Stimulated activated CD4-positive, alpha-beta T cell treated with anti-CD3 and anti-CD28 coated beads, Interleukin-1b, Interleukin-23, amount 100 ng/mL, for 48 hours (primary cell): ENCODE measurements at regions not wholly inside any gene's neighbourhood (a gene's known extent, or its start where the extent isn't known, plus 50 kb on each side); places are given as distances from the start of the nearest gene placed in this dataset.
"Not testable (repeated sequence)": the region's sequence is repeated elsewhere in the genome, so short reads cannot be mapped to it uniquely, and the experiment has no call there.

Source experiments
- DNase-seq: peaks from one replicate; pipeline ENCODE4 v3.0.0-alpha.2; 2020

GRCh38 chrX:39787999-39788398, 309.8 kb downstream of the BCOR start:
- no peak for DNase-seq

DNA sequence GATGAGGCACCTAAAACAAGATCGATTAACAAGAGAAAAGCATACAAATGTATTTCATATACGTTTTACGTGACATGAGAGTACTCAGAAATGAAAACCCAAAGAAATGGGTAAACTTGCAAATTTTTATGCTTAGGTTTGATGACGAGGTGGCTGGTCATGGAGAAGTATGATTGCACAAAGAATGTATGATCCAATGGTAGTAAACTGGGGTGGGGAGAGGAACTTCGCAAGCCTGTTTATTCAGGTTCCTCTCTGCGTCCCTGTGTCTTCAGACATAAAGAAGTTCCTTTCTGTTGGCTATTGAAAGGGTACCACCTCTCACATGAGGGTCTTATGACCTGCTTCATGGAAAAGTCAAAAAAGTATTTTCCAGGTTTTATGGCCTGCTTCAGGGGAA, 309.2 kb downstream of the BCOR start:
- DNase-seq, result no peak

DNA sequence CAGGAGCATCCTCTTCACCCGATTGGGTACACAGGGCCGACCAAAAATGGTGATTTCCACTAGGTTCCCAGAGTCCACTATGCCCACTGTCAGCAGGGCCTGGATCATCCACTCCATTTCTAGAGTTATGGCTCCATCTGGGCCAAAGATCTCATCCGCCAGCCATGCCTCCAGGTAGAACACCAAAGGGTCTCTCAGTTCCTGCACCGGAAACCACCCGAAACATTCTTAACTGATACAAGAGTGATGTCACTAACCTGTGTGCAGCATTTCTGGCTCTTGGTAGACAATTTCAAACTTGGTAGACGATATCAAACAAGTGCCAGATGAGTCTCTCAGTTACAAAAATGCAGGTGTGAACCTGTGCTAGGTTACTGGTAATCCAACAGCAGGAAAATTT, 306.1 kb downstream of the BCOR start:
- DNase-seq, result no peak

- DNase-seq, result no peak
These were observed 302.2 kb downstream of the BCOR start for GRCh38 chrX:39795605-39796004.

DNA sequence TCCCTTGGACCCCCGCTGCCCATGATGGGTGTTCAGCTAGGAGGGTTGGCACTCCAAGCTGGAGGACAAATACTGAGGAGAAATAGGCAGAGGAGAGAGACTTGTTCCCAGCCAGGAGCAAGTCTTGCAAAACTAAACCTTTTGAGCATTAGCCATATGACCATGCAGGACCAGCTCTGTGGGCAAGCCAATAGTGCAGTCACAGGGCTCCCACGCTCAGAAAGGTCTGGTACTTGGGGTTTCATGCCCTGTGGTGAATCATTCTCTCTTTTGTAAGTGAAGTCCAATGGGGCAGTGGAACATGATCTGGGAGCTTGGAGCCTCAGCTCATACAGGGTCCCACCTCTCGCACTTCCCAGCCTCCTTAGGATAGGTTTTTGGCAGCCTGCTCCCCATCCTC, 300.9 kb downstream of the BCOR start:
- DNase-seq, result no peak

- not testable (repeated sequence) for DNase-seq
These were observed 299.3 kb downstream of the BCOR start for GRCh38 chrX:39798488-39798887.

DNA sequence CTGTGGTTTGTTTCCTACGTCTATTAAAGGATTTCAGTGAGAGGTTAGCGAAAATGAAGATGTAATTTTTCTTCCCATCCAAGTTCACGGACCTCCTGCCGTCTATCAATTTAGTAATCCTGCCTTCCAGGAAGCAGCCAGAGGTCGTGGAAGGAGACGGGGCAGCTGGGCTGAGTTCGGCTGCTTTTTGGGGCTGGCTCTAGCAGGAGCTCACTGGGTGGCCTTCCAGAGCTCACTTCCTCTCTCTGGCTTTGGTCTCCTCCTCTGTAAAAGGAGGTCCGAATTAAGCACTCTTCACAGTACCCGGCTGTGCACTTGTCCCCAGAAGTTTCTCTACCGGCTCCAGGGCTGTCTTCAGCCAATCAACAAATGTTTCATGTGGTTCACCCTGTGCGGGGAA, 295.4 kb downstream of the BCOR start:
- no peak for DNase-seq

DNA sequence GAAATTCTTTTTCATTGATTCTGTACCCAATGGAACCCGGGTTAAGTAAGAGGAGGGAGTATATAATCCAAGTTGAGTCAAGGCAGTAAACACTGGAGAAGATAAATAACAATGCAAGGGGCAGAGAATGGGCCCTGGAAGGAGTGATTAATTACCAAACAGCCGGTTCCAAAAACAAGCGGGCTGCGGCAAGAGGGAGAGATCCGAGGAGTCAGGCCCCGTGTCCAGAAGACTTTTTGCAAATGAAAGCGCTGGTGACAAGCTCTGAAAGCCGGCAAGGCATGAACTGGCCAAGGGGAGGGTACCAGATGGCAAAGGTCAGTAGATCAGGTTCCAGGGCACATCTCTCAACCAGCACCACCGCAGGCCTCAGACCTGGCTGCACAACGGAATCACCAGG, 294.9 kb downstream of the BCOR start:
- DNase-seq, result no peak

GRCh38 chrX:39805022-39805421, 292.7 kb downstream of the BCOR start:
- no peak for DNase-seq

- peak; percentile 20 for DNase-seq
These were observed 291.9 kb downstream of the BCOR start for GRCh38 chrX:39805825-39806224.

DNA sequence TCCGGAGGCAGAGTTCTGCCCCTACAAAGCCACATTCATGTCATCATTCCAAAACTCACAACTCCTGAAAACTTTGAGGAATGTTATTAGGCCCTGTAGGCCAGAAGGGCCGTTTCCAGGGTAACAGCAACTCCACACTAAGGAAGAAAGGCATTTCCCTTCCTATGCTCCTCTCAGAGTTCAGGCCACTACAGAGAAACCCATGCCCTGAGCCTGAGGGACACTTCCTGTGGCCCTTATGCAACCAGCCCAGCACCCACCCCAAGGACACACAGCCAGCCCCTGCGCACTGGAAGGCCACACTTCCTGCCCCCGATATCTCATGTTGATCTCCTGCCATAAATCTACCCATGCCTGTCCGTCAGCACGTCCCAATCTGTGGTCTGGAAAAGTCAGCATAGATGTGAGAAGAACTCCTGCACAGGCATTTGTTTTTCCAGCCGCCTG, 289.3 kb downstream of the BCOR start:
- DNase-seq, result no peak

GRCh38 chrX:39809331-39809730, 288.4 kb downstream of the BCOR start:
- DNase-seq, result no peak

- no peak for DNase-seq
These were observed 286.9 kb downstream of the BCOR start for GRCh38 chrX:39810901-39811300.

DNA sequence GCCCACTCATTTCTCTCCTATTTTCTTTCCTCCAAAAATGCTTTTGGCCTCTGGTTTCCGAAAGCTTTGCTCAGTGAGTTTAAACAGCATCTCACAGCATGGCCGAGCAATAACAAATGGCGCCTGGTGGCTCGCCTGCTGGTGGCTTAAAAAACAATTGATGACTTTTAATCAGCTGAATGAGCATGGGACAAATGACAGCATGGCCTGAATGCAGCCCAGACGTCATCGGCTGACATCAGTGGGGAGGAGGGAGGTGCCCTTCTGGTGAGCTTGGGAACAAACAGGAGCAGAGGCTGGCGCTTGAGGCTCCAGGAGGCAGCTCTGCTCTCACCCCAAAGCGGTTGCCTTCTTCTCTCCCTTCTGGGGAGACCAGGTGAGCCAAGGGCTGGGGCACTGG, 286.4 kb downstream of the BCOR start:
- no peak for DNase-seq

DNA sequence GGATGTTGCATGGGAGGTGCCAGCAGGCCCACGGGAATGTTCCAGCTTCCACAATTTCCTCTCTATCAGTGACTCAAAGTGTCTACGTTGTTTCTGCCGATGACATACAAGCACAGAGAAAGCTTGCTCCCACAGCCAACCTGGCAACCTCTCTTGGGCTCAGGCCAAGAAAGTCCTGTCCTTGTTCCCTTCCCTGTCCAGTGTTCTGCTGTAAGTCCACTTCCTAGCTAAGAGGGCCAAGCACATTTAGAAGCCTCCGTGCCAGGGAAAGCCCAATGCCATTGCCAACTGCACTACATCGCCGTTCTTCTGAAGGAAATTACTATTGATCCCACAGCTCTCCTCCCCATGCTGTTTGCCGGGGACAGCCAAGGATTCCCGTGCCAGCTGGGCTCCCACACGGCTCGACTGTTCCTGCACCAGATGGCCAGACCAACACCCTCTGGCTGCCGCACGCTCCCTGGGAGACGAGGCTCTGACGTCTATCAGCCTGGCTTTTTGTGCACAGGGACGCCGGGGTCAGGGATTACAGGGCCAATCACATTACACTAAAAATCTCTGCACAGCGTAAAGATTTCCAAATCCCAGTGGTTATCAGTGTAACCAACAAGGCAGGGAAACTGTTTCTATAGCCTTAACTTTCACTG, 284.0 kb downstream of the BCOR start:
- DNase-seq, result no peak

DNA sequence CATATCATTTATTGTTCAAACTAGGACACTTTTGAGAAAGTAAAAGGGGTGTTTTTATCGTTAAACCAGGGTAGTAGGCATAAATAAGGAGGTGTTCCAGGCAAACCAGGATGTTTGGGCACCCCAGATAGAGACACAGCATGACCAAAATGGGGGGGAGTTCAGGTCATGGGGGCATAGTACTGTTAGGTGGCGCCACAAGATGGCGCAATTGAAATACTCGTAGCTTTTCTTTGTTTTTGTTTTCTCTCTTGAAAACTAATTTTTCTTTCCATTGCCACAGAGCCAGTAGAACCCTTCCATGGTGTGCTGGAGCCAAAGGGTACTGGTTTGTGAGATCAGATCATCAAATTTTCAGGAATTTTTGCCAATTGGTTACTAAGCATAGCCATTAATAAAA, 283.4 kb downstream of the BCOR start:
- DNase-seq, result peak; percentile 13

GRCh38 chrX:39815631-39816030, 282.1 kb downstream of the BCOR start:
- DNase-seq, result peak; percentile 54

DNA sequence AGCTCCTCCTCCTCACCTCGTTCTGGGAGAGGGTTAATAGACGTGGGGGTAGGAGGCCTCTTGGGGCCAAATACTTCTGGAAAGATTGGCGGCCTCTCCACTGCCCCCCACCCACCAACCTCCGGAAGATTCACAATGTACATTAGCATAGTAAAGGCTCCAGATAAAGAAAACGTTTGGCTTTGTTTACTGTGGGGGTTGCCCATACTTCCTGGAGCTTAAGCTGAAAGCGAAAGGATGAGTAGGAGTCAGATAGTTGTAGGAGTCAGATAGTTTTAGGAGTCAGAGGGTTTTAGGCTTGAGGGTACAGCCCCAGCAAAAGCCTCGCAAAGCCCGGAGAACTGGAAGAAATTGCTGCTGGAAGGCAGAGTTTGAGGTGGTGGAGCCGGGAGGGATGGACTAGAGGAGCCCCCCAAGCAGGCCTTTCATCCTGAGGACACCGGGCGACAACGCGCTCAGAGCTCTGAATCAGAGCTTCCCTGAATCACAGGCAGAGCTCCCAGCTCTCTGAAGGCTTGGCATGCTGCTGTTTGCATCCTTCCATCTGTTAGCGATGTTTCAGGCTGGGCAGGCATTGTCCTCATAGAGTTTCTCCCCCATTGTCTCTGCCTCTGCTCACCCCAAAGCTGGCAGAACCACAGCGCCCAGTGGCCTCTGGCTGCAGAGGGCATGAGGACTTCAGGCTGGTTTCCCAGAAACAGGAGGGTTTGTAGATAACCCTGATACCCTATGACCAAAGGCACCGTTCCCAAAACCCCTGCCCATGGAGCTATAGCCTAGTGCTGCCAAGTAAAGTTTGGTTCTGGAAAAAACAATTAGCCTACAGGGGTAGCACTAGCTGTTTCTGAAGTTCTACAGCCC, 280.7 kb downstream of the BCOR start:
- peak; percentile 2 for DNase-seq

GRCh38 chrX:39817754-39818470, 279.8 kb downstream of the BCOR start:
- DNase-seq, result no peak

- no peak for DNase-seq
These were observed 279.0 kb downstream of the BCOR start for GRCh38 chrX:39818750-39819149.

DNA sequence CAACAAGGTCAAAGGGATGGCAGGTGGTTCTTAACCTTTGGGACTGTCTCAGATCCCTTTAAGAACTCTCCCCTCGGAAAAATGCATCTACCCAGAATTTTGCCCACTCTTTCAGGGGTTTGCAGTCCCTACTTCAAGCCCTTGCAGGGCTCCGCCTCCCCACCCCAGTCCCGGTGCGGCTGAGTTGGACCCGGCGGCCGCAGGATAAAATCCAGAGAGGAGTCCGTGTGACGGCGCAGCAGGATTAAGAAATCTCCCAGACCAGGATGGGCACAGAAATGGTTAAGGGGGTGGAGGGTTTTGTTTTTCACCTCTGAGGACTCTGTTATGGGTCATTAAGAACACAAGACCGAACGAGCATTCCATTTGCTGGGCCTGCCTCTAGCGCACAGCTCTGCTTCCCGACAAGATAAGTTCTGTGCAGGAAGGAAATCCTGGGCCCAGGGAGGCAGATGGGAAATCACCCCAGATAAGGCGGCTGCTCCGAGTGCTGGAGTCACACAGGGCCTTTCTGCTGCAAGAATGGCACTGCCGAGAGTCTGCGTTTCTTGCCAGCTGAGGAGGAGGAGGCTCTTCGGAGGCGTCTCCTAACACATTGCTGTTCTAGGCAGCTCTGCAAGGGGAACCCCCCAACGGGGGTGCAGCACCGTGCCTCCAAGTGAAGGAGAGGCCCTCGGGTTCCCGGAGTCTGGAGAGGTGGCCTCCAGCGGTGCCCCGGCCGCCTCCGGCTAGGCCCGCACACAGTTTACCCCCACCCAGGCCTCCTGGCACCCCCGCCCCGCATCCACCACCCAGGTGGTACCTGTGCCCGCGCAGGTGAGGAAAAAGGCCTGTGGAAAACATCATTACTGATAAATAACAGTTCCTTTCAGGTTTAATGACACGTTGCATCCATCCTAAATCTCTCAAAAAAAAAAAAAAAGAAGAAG, 277.6 kb downstream of the BCOR start:
- DNase-seq, result peak; percentile 7

DNA sequence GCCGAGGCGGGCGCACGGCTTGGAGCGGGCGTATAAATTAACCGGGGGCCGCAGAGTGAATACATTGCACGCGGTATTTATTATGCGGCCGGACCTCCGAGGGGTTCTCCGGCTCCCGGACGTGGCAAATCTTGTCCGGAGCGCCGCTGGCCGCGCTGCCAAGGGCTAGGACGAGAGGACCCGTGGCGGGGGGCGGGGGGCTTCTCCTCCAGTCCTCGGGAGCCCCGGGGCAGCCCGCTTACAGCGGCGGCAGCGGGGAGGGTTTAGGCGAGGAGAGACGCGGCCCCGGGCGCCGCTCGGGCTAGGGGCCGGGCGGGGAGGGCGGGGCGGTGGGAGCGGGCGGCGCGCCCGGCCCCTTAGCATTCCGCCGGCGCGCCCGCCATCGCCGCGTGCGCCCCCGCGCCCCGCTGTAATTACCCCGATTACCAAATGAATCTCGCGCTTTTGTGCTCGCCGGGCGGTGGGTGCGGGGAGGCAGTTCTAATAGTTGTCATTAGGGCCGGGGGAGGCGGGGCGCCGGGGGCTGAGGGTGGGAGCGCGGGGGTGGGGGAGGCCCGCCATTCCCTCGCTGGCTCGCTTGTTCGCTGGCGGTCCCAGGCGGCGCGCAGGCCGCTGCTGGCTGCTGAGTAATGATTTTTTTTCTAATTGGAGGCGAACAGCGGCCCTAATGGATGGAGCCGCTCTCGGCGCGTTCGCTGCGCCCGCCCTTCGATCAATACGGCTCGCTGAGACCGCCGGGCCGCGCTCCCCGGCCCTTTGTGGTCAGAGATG, 276.6 kb downstream of the BCOR start:
- peak; percentile 5 for DNase-seq
